Stomach (tissue), 8 donors: ENCODE measurements at regions not wholly inside any gene's neighbourhood (a gene's known extent, or its start where the extent isn't known, plus 50 kb on each side); places are given as distances from the start of the nearest gene placed in this dataset.

Source experiments
- DNase-seq, 2 donors: peaks; one replicate each; pipeline versions ENCODE4 v3.0.0 to v3.0.0-alpha.2; 2013 to 2019
- H3K27ac ChIP-seq, 5 donors: fragments of 200-600 bp in 4 of 5; sonication (generic) in 4 of 5; one replicate each; pipeline ENCODE4 v1.5.1; 2013 to 2019; ENCODE audit warnings: mild to moderate bottlenecking in 1 of 5, moderate library complexity in 1 of 5
- H3K27me3 ChIP-seq, 3 donors: fragments of 200-600 bp; sonication (generic); one replicate each; pipeline ENCODE4 v1.5.1; 2017 to 2019; ENCODE audit warnings: mixed run types in 1 of 3
- H3K36me3 ChIP-seq, 4 donors: fragments of 200-600 bp; sonication (generic); 1 replicate in 3 of 4; 2 replicates in 1 of 4; pipeline ENCODE4 v1.5.1; 2016 to 2019
- H3K4me1 ChIP-seq, 4 donors: fragments of 200-600 bp; sonication (generic); one replicate each; pipeline ENCODE4 v1.5.1; 2016 to 2019
- H3K4me3 ChIP-seq, 4 donors: fragments of 200-600 bp; sonication (generic) in 3 of 4; one replicate each; pipeline ENCODE4 v1.5.1; 2016 to 2019; ENCODE audit warnings: mild to moderate bottlenecking in 1 of 4
- H3K9me3 ChIP-seq, 4 donors: fragments of 200-600 bp; sonication (generic); one replicate each; pipeline ENCODE4 v1.5.1; 2016 to 2019
- EP300 ChIP-seq: sonication (generic); formaldehyde crosslinking; IDR thresholded peaks from one replicate; pipeline ENCODE4 v1.6.1; 2017; ENCODE audit warnings: antibody characterized with exemption
- POLR2A ChIP-seq, 4 donors: fragments of 450-650 bp; IDR thresholded peaks; one replicate each; pipeline ENCODE4 v1.6.1; 2016; ENCODE audit warnings: antibody characterized with exemption in 4 of 4, control low read depth in 2 of 4, mild to moderate bottlenecking in 1 of 4, moderate library complexity in 1 of 4
- POLR2AphosphoS5 ChIP-seq, 3 donors: sonication (generic); formaldehyde crosslinking; IDR thresholded peaks; one replicate each; pipeline ENCODE4 v1.6.1; 2016; ENCODE audit warnings: antibody characterized with exemption in 3 of 3
- WGBS, 5 donors: extraction: QIAGEN DNeasy Blood & Tissue Kit in 3 of 5; methylation state at CpG; one replicate each; pipeline versions ENCODE4 v1.1.5 to v1.1.7; 2013 to 2018; 5-methylcytosine and 5-hydroxymethylcytosine counted together
- intact Hi-C: fragments of 100-400 bp; cut with DNase I; formaldehyde crosslinking; loops from one replicate; pipeline ENCODE4 v1.15.1; 2023; ENCODE audit warnings: low total_unique reads
- TF ChIP-seq, protein P1 (sequence below), 7 experiments: fragments of 450-650 bp in 4 of 7; fragments of 200-600 bp in 3 of 7; sonication (generic) in 3 of 7; IDR thresholded peaks; one replicate each; pipeline ENCODE4 v1.5.1; 2016 to 2019; ENCODE audit warnings: antibody characterized with exemption in 7 of 7, control low read depth in 2 of 7, mild to moderate bottlenecking in 1 of 7
- donor health status: healthy with polysubstance abuse.
- donor health status: Bipolar disorder and iron deficiency.
- donor health status: healthy.

DNA sequence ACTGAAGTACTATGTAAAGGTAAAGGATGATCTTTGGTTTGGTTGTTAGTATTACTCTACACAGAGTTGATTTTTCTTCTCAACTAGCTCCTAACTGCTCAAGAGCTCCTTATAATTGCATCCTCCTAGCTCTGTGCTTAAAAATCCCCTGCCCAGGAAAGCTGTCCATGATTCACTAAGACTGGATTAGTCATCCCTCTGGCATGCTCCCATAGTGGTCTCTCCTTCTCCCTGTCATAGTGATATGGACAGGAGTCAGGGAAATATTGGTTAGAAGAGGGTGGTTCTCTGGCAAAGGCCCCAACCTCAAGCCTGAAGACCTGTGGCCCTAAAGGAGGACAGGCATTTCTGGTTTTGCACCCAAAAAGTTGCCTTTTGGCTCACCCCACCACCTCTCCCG lies 242.3 kb upstream of the KCNIP4 start:
- Histone ChIP-seq H3K9me3 (no peaks in the 10 kb centered on the region), H3K4me3 (no peak overlapping the region), H3K27me3 (no peaks in the 10 kb centered on the region), H3K4me1 (no peaks in the 10 kb centered on the region), H3K36me3 (no peaks in the 10 kb centered on the region), H3K27ac (no peak overlapping the region)
- WGBS, 5 donors, result 58 to 90% (median 85%) methylated on average over 1 of the region's 1 CpG
- TF ChIP-seq EP300 (no peak), POLR2AphosphoS5 (IDR thresholded peaks at IDR 0.05) (no peak), POLR2A (IDR thresholded peaks at IDR 0.05) (no peak)
- TF ChIP-seq, protein P1, sequence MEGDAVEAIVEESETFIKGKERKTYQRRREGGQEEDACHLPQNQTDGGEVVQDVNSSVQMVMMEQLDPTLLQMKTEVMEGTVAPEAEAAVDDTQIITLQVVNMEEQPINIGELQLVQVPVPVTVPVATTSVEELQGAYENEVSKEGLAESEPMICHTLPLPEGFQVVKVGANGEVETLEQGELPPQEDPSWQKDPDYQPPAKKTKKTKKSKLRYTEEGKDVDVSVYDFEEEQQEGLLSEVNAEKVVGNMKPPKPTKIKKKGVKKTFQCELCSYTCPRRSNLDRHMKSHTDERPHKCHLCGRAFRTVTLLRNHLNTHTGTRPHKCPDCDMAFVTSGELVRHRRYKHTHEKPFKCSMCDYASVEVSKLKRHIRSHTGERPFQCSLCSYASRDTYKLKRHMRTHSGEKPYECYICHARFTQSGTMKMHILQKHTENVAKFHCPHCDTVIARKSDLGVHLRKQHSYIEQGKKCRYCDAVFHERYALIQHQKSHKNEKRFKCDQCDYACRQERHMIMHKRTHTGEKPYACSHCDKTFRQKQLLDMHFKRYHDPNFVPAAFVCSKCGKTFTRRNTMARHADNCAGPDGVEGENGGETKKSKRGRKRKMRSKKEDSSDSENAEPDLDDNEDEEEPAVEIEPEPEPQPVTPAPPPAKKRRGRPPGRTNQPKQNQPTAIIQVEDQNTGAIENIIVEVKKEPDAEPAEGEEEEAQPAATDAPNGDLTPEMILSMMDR (IDR thresholded peaks at IDR 0.05), result no peak
- DNase-seq, result no peak
- intact Hi-C loops, result no loop called here

DNA sequence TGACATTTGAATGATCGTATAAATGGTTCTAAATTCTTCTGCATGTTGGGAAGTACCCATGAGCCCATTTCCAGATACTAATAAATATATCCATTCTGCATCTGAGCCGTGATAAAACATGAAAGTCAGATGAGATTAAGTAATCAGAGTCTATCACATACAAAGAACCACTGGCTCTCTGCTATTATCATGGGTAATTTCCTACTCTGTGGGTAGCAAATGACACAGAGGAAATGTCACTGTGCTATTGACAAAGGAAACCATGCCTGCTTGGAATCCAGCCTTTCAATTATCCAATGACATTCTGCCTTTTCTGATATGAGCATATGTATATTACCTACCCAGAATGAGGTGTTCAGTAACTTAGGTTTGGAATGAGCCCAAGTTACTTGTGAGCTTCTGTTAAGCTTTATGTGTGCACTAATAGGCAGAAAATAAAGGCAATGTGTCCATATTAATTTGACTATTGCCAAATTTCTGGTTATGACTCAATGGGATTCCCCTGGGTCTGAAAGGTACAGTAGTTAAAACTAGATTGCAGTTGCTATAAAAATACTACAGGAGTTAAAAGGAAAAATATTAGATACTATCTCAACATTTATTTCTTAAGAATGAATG lies 238.7 kb upstream of the KCNIP4 start:
- Histone ChIP-seq H3K36me3 (no peaks in the 10 kb centered on the region), H3K27me3 (no peaks in the 10 kb centered on the region), H3K4me3 (no peak overlapping the region), H3K4me1 (no peaks in the 10 kb centered on the region), H3K9me3 (no peaks in the 10 kb centered on the region), H3K27ac (no peak overlapping the region)
- intact Hi-C loops, result no loop called here
- no peak for DNase-seq
- 68 to 71% (median 69%) methylated on average over 2 of the region's 2 CpGs for WGBS, 5 donors
- no peak for TF ChIP-seq POLR2AphosphoS5 (IDR thresholded peaks at IDR 0.05)
- no peak for TF ChIP-seq POLR2A (IDR thresholded peaks at IDR 0.05)
- TF ChIP-seq EP300, result no peak
- TF ChIP-seq, protein P1 (IDR thresholded peaks at IDR 0.05), result no peak

DNA sequence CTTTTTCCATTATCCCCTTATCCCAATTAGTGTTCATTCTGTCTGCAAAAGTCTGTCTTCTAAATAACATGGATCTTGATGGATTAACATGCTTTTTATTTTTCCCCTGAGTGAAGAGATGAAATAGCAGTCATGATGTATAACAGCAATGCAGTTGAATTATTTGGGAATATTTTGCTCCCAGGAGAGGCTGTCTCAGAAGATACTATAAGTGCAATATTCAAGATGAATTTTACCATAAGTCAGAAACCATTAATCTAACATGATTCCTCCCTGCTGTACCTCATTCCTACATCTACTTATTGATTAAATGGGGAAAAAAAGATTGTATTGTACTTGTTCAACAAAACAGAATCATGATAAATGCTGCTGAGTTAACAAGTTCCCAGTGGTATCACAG lies 233.2 kb upstream of the KCNIP4 start:
- no peaks in the 10 kb centered on the region for H3K27me3 ChIP-seq
- TF ChIP-seq POLR2A (IDR thresholded peaks at IDR 0.05), result no peak
- TF ChIP-seq POLR2AphosphoS5 (IDR thresholded peaks at IDR 0.05), result no peak
- TF ChIP-seq, protein P1 (IDR thresholded peaks at IDR 0.05), result no peak
- no peak for TF ChIP-seq EP300
- H3K36me3 ChIP-seq, result no peaks in the 10 kb centered on the region
- DNase-seq, result no peak
- intact Hi-C loops, result no loop called here
- H3K9me3 ChIP-seq, result peaks cover 0 to under 1% (median 0%) of the 10 kb centered on the region in 4 donors
- no peak overlapping the region for H3K4me3 ChIP-seq
- no peak overlapping the region for H3K27ac ChIP-seq
- no peaks in the 10 kb centered on the region for H3K4me1 ChIP-seq

DNA sequence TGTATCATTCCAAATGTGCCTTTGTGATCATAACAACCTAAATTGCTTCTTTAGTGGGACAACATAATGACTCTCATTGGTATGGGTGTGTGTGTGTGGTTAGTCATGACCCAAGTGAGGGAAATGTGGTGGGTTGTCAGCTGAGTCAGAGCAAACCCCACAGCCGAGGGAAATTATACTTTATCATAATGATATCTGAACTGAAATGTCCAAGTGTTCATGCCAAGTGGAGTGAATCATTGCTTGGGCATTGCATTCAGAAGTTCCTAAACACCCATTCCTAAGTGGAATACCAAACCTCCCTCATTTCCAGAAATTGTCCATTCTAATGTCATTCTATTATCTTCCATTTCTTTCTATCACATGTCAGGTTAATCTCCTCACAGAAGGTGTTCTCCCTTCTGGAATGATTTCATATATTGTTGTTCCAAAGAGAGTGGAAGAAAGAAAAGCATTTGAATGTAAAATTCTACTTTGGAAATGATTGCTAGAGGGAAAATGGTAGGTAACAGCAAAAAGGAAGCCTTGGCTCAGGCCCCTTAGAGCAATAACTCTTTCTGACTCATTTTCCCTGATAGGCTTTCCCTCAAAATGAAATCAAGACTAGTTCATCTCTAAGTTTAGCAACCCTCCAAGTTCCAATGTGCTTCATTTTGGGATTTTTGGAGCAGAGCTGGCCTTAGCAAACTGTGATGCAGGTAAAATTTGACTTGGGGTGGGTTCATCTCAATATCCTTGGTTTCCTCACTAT lies 230.7 kb upstream of the KCNIP4 start:
- 33 to 52% (median 43%) methylated on average over 1 of the region's 1 CpG for WGBS, 5 donors
- Histone ChIP-seq H3K27ac (no peak overlapping the region), H3K4me1 (no peaks in the 10 kb centered on the region), H3K4me3 (no peak overlapping the region), H3K9me3 (peaks cover 0 to 5% (median 0%) of the 10 kb centered on the region in 4 donors), H3K36me3 (no peaks in the 10 kb centered on the region), H3K27me3 (no peaks in the 10 kb centered on the region)
- intact Hi-C loops, result no loop called here
- TF ChIP-seq POLR2AphosphoS5 (IDR thresholded peaks at IDR 0.05) (no peak), EP300 (no peak)
- no peak for DNase-seq

DNA sequence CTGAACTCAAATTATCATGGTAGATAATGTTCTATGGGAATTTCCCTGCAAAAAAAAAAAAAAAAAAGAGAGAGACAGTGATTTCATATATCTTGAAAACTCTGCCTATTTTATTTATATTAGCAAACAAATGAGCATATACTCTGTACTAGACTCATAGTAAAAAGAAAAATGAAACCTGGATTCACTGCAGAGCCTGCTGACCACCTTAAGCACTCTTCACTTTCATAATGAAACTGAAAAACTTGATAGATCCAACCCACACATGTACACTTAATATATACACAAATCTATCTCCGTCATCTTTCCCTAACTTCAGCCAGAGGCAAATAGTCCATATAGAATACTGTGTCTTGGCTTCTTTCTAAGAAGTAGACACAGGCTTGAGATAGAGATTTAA lies 226.1 kb upstream of the KCNIP4 start:
- WGBS, 5 donors, result 62 to 90% (median 74%) methylated on average over 1 of the region's 1 CpG
- TF ChIP-seq POLR2AphosphoS5 (IDR thresholded peaks at IDR 0.05) (no peak), EP300 (no peak)
- Histone ChIP-seq H3K27me3 (no peaks in the 10 kb centered on the region), H3K4me3 (no peak overlapping the region), H3K4me1 (no peaks in the 10 kb centered on the region), H3K36me3 (no peaks in the 10 kb centered on the region), H3K9me3 (peaks cover 0 to 5% (median 0%) of the 10 kb centered on the region in 4 donors), H3K27ac (no peak overlapping the region)
- DNase-seq, result no peak
- intact Hi-C loops, result no loop called here
